ENCODE measurements at regions not wholly inside any gene's neighbourhood (a gene's known extent, or its start where the extent isn't known, plus 50 kb on each side); places are given as distances from the start of the nearest gene placed in this dataset.

DNA sequence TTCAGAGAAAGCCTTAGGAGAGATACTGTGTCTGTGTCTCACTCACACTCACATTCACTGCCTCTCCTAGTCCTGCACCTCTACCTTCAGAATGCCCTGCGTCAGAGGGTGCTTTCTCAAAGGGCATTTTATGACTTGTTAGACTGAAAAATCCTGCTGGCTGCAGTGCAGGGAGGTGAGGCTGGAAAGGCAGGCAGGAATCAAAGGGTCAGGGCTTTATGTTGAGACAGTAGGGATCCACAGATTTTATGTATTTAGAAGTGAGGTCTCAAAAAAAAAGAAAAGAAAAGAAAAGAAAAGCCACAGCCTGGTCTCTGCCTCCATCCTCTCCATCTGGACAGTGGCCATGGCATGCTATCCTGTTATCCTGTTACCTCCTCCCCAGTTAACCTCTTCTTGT, 936.0 kb upstream of the SLC10A2 start:
- H2AFZ ChIP-seq (ENCODE audit: low read depth, low read length), result no peak overlapping the region
- no peak overlapping the region for H3K4me2 ChIP-seq (ENCODE audit: low read length)
- no peaks in the 10 kb centered on the region for H3K27me3 ChIP-seq (ENCODE audit: low read depth, low read length)
- TF ChIP-seq, protein P1, sequence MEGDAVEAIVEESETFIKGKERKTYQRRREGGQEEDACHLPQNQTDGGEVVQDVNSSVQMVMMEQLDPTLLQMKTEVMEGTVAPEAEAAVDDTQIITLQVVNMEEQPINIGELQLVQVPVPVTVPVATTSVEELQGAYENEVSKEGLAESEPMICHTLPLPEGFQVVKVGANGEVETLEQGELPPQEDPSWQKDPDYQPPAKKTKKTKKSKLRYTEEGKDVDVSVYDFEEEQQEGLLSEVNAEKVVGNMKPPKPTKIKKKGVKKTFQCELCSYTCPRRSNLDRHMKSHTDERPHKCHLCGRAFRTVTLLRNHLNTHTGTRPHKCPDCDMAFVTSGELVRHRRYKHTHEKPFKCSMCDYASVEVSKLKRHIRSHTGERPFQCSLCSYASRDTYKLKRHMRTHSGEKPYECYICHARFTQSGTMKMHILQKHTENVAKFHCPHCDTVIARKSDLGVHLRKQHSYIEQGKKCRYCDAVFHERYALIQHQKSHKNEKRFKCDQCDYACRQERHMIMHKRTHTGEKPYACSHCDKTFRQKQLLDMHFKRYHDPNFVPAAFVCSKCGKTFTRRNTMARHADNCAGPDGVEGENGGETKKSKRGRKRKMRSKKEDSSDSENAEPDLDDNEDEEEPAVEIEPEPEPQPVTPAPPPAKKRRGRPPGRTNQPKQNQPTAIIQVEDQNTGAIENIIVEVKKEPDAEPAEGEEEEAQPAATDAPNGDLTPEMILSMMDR (IDR thresholded peaks at IDR 0.05; ENCODE audit: low read depth, low read length), result no peak
- no peak for TF ChIP-seq EZH2phosphoT487 (IDR thresholded peaks at IDR 0.05; ENCODE audit: low read depth)
- no peak overlapping the region for H3K9ac ChIP-seq (ENCODE audit: low read length)
- H3K9me3 ChIP-seq (ENCODE audit: insufficient read depth, low read length), result no peaks in the 10 kb centered on the region
- no peak overlapping the region for H3K4me3 ChIP-seq (ENCODE audit: low read length)
- H3K36me3 ChIP-seq (replicated peaks; ENCODE audit: low read depth, low read length), result no peaks in the 10 kb centered on the region
- H3K27ac ChIP-seq (ENCODE audit: low read length), result no peak overlapping the region
- H3K4me1 ChIP-seq (ENCODE audit: low read length), result no peaks in the 10 kb centered on the region
- H3K79me2 ChIP-seq (ENCODE audit: low read length), result no peaks in the 10 kb centered on the region
- no peaks in the 10 kb centered on the region for H4K20me1 ChIP-seq (ENCODE audit: insufficient read depth, low read length)

DNA sequence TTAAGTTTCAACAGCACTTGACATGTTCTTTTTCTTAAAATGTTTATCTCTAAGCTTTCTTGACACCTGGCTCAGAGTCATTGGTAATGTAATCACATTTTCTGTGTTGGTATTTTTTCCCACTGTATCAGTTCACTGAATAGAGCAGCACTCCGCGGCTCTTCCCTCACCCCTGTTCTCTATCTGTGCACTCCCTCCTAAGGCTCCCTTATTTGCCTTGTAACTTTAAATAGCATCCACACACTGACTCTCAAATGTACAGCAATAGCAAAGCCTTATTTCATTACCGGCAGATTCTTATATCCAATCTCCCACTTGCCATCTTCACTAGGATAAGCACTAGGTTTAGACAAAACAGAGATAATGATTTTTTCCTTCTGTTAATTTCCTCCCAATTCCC, 935.5 kb upstream of the SLC10A2 start:
- no peak overlapping the region for H3K27ac ChIP-seq (ENCODE audit: low read length)
- no peaks in the 10 kb centered on the region for H3K4me1 ChIP-seq (ENCODE audit: low read length)
- no peaks in the 10 kb centered on the region for H3K36me3 ChIP-seq (replicated peaks; ENCODE audit: low read depth, low read length)
- H3K4me2 ChIP-seq (ENCODE audit: low read length), result no peak overlapping the region
- H3K9me3 ChIP-seq (ENCODE audit: insufficient read depth, low read length), result no peaks in the 10 kb centered on the region
- no peaks in the 10 kb centered on the region for H3K79me2 ChIP-seq (ENCODE audit: low read length)
- no peaks in the 10 kb centered on the region for H3K27me3 ChIP-seq (ENCODE audit: low read depth, low read length)
- no peak overlapping the region for H3K9ac ChIP-seq (ENCODE audit: low read length)
- no peak overlapping the region for H2AFZ ChIP-seq (ENCODE audit: low read depth, low read length)
- no peak overlapping the region for H3K4me3 ChIP-seq (ENCODE audit: low read length)
- no peak for TF ChIP-seq EZH2phosphoT487 (IDR thresholded peaks at IDR 0.05; ENCODE audit: low read depth)
- TF ChIP-seq, protein P1 (IDR thresholded peaks at IDR 0.05; ENCODE audit: low read depth, low read length), result no peak
- H4K20me1 ChIP-seq (ENCODE audit: insufficient read depth, low read length), result no peaks in the 10 kb centered on the region

DNA sequence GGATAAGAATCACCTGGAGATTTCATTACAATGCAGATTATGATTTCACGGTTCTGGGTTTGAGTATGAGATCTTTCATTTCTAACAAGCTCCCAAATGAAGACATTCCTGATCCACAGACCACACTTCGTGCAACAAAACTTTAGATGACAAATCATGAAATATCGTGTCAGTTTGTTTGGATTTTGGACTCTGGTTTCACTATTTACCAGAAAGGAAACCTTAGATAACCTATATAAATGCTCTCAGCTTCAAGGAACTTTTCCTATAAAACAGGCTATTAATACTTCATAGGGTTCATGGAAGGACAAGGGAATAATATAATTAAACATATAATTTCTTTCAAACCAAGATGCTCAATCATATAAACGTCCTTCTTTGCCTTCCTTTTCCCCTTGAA, 930.5 kb upstream of the SLC10A2 start:
- no peaks in the 10 kb centered on the region for H3K4me1 ChIP-seq (ENCODE audit: low read length)
- TF ChIP-seq, protein P1 (IDR thresholded peaks at IDR 0.05; ENCODE audit: low read depth, low read length), result no peak
- no peak for TF ChIP-seq EZH2phosphoT487 (IDR thresholded peaks at IDR 0.05; ENCODE audit: low read depth)
- H3K79me2 ChIP-seq (ENCODE audit: low read length), result no peaks in the 10 kb centered on the region
- H3K9ac ChIP-seq (ENCODE audit: low read length), result no peak overlapping the region
- H3K27me3 ChIP-seq (ENCODE audit: low read depth, low read length), result no peaks in the 10 kb centered on the region
- no peak overlapping the region for H3K4me3 ChIP-seq (ENCODE audit: low read length)
- no peaks in the 10 kb centered on the region for H3K9me3 ChIP-seq (ENCODE audit: insufficient read depth, low read length)
- H2AFZ ChIP-seq (ENCODE audit: low read depth, low read length), result no peak overlapping the region
- H3K36me3 ChIP-seq (replicated peaks; ENCODE audit: low read depth, low read length), result no peaks in the 10 kb centered on the region
- H3K4me2 ChIP-seq (ENCODE audit: low read length), result no peak overlapping the region
- H4K20me1 ChIP-seq (ENCODE audit: insufficient read depth, low read length), result no peaks in the 10 kb centered on the region
- no peak overlapping the region for H3K27ac ChIP-seq (ENCODE audit: low read length)

DNA sequence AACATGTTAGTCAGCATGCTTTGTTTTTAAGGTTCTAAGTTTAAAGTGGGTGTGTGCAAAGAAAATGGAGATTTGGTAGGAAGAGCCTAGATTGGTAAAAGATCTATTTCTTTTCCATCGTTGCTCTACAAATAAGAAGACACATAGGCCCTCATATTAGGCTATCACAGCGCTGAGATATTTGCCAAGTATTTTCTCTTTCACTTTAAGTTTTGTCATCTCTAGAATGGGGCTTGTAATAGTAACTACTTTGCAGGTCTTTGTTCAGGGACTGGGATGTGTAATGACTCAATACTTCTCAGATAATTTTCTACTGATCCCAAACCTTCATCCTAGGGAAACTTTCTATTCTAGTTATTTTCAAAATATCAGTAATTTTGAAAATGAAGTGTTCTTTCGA, 917.7 kb upstream of the SLC10A2 start:
- Histone ChIP-seq H3K9ac (ENCODE audit: low read length) (no peak overlapping the region), H4K20me1 (ENCODE audit: insufficient read depth, low read length) (no peaks in the 10 kb centered on the region), H3K4me3 (ENCODE audit: low read length) (no peak overlapping the region), H3K27me3 (ENCODE audit: low read depth, low read length) (no peaks in the 10 kb centered on the region), H3K79me2 (ENCODE audit: low read length) (no peaks in the 10 kb centered on the region), H3K4me2 (ENCODE audit: low read length) (no peak overlapping the region), H3K9me3 (ENCODE audit: insufficient read depth, low read length) (no peaks in the 10 kb centered on the region), H3K27ac (ENCODE audit: low read length) (no peak overlapping the region), H3K36me3 (replicated peaks; ENCODE audit: low read depth, low read length) (no peaks in the 10 kb centered on the region), H3K4me1 (ENCODE audit: low read length) (no peaks in the 10 kb centered on the region), H2AFZ (ENCODE audit: low read depth, low read length) (no peak overlapping the region)
- TF ChIP-seq EZH2phosphoT487 (IDR thresholded peaks at IDR 0.05; ENCODE audit: low read depth), result no peak
- TF ChIP-seq, protein P1 (IDR thresholded peaks at IDR 0.05; ENCODE audit: low read depth, low read length), result no peak

Measured in OCI-LY3 (cell line).